ENCODE measurements at regions not wholly inside any gene's neighbourhood (a gene's known extent, or its start where the extent isn't known, plus 50 kb on each side); places are given as distances from the start of the nearest gene placed in this dataset.

DNA sequence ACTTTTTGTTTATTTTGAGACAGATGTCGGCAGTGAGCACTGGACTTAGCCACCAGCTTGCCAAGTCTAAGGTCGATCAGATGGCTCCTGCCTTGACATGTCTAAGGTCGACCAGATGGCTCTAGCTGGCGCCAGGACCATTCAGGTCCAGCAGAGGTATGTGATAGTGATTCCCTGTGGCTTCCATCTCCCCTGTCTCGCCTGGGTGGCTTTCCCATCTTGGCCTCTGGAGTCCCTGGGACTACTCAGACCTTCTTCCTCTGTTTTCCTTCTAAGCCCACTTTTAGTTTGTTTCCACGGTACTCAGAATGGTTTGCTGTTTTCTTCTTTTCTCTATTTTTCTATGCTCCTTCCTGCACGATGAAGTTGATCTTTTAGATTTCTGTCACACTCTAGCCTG, 1435.7 kb downstream of the UQCRFS1 start:
- no peak for DNase-seq

DNA sequence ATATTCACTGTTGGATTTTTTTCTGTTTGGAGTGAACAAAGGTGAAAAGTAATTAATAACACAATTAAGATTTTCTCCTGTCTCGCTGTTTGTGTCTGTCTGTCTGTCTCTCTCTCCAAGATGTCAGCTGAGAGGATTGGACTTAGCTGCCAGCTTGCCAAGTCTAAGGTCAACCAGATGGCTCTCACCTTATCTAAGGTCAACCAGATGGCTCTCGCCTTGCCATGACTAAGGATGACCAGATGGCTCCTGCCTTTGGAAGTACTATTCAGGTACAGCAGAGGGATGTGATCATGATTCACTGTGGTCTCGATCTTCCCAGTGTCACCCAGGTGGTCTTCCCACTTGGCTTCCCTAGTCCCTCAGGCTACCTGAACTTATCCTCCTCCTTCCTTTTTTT, 1436.4 kb downstream of the UQCRFS1 start:
- no peak for DNase-seq

DNA sequence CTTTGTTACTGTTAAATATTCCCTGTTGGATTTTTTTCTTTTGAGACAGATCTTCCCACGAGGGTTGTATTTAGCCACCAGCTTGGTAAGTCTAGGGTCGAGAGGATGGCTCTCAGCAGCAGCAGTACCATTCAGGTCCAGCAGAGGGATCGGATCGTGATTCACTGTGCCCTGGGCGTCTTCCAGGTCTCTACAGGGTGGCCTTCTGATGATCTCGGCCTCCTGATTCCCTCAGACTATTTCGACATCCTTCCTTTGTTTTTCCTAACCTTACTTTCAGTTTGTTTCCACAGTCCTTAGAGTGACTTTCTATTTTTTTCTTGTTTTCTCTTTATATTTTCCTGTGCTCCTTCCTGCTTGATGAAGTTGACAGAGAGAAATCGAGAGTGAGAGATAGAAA, 1436.9 kb downstream of the UQCRFS1 start:
- DNase-seq: peak in 1 of 2 donors; percentile 13

DNA sequence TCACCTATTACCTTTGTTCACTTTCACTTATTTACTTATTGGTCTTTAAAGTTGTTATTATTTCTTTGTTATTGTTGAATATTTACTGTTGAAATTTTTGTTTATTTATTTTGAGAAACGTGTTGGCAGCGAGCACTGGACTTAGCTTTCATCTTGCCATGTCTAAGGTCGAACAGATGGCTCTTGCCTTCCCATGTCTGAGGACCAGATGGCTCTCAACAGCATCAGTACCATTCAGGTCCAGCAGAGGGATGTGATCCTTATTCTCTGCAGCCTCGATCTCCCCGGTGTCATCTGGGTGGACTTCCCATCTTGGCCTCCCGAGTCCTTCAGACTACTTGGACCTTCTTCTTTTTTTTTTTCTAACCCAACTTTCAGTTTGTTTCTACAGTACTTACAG, 1437.6 kb downstream of the UQCRFS1 start:
- DNase-seq: no peak

DNA sequence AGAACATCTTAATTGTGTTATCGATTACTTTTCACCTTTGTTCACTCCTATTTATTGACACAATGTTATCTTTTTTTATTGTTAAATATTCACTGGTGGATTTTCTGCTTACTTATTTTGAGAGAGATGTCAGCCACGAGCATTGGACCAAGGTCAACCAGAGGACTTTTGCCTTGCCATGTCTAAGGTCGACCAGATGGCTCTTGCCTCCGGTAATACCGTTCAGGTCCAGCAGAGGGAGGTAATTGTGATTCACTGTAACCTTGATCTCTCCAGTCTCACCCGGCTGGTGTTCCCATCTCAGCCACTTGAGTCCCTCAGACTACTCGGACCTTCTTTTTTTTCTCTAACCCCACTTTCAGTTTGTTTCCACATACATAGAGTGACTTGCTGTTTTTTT, 1438.1 kb downstream of the UQCRFS1 start:
- no peak for DNase-seq

DNA sequence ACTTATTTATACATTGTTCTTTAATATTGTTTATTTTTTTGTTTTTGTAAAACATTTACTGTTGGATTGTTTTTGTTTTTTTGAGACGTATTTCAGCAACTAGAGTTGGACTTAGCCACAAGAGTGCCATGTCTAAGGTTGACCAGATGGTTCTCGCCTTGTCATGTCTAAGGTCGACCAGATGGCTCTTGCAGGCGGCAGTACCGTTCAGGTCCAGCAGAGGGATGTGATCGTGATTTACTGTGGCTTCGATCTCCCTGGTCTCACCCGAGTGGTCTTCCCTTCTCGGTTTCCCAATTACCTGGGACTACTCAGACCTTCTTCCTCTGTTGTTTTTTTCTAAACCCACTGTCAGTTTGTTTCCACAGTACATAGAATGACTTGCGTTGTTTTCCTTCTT, 1438.6 kb downstream of the UQCRFS1 start:
- no peak for DNase-seq

DNA sequence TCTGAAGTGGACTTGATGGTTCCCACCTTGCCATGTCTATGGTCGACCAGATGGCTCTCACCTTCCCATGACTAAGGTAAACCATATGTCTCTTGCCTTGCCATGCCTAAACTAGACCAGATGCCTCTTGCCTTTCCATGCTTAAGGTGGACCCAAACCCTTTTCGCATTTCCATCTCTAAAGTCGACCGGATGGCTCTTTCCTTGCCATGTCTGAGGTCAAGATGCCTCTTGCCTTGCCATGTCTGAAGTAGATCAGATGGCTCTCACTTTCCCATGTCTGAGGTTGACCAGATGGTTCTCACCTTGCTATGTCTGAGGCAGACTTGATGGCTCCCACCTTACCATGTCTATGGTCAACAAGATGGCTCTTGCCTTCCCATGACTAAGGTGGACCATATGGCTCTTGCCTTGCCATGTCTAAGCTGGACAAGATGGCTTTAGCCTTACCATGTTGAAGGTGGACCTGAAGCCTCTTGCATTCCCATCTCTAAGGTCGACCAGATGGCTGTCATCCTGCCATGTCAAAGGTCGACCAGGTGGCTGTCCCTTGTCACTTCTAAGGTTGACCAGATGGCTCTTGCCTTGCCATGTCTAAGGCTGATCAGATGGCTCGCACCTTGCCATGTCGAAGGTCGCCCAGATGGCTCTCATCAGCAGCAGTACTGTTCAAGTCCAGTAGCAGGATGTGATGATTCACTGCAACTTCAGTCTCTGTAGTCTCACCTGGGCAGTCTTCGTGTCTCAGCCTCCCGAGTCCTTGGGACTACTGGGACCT, 1439.4 kb downstream of the UQCRFS1 start:
- no peak for DNase-seq

DNA sequence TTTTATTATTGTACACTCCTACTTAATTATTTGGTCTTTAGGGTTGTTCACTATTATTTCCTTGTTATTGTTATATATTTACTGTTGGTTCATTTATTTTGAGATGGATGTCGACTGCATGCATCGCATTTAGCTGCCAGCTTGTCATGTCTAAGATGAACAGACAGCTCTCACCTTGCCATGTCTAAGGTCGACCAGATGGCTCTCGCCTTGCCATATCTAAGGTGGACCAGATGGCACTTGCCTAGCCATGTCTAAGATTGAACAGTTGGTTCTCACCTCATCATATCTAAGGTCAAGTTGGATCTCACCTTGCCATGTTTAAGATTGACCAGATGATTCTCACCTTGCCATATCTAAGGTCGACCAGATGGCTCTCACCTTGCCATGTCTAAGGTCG, 1440.9 kb downstream of the UQCRFS1 start:
- DNase-seq: no peak

DNA sequence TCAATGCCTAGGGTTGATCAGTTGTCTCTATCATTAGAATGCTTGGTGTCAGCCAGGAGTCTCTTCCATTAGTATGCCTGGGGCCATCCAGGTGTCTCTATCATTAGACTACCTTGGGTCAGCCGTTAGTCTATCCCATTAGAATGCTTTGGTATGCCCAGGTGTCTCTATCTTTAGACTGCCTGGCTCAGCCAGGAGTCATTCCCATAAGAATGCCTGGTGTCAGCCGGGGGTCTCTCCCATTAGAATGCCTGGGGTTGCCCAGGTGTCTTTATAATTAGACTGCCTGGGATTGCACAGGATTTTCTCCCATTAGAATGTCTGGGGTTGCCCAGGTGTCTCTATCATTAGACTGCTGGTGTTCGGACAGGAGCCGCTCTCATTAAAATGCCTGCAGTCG, 1442.9 kb downstream of the UQCRFS1 start:
- no peak for DNase-seq

DNA sequence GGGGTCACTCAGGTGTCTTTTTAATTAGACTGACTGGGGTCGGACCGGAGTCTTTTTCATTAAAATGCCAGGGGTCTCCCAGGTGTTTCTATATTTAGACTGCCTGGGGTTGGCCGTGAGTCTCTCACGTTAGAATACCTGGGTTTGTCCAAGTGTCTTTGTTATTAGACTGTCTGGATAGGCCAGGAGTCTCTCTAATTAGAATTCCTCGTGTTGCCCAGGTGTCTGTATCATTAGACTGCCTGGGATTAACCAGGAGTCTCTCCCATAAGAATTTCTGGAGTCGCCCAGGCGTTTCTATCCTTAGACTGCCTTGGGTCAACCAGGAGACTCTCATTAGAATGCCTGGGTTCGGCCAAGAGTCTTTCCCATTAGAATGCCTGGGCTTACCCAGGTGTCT, 1445.7 kb downstream of the UQCRFS1 start:
- DNase-seq: no peak

DNA sequence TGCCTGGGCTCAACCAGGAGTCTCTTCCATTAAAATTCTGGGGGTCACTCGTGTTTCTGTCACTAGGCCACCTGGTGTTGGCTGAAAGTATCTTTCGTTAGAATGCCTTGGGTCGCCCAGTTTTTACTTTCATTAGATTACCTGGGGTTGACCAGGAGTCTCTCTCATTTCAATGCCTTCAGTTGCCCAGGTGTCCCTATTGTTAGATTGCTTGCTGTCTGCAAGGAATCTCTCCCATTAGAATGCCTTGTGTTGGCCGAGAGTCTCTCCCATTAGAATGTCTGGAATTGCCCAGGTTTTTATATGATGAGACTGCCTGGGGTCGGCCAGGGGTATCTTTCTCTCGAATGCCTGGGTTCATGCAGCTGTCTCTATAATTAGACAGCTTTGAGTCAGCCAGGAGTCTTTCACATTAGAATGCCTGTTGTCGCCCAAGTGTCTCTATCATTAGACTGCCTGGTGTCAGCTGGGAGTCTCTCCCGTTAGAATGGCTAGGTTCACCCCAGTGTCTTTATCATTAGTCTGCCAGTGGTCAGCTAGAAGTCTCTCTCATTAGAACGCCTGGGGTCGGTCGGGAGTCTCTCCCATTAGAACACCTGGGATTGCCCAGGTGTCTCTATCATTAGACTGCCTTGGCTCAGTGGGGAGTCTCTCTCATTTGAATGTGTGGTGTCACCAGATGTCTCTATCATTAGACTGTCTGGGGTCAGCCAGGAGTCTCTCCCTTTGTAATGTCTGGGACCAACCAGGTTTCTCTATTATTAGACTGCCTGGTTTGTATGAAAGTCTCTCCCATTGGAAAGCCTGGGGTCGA, 1446.8 kb downstream of the UQCRFS1 start:
- DNase-seq: no peak

DNA sequence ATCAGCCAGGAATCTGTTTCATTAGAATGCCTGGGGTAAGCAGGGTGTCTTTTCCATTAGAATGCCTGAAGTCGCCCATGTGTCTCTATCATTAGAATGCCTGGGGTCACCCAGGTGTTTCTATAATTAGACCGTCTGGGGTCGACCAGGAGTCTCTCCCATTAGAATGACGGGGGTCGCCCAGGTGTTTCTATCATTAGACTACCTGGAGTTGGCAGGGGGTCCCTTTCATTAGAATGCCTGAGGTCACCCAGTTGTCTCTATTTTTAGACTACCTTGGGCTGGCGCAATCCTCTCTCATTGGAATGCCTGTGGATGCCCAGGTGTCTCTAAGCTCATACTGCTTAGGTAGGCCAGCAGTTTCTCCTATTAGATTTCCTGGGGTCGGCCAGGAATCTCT, 1447.6 kb downstream of the UQCRFS1 start:
- DNase-seq: no peak

DNA sequence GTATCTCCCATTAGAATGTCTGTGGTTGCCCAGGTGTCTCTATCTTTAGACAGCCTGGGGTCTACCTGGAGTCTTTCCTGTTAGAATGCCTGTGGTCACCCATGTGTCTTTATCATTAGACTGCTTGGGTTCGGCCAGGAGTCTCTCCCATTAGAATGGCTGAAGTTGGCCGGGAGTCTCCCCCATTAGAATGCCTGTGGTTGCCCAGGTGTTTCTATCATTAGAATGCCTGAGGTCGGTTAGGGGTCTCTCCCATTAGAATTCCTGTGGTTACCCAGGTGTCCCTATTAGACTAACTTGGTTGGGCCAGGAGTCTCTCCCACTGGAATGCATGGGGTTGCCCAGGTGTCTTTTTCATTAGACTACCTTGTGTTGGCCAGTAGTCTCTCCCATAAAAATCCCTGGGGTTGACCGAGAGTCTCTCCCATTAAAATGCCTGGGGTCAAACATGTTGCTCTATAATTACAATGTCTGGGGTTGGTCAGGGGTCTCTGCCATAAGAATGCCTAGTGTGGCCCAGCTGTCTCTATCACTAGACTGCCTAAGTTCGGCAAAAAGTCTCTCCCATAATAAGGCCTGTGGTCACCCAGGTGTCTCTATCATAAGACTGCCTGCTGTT, 1448.7 kb downstream of the UQCRFS1 start:
- DNase-seq: no peak

DNA sequence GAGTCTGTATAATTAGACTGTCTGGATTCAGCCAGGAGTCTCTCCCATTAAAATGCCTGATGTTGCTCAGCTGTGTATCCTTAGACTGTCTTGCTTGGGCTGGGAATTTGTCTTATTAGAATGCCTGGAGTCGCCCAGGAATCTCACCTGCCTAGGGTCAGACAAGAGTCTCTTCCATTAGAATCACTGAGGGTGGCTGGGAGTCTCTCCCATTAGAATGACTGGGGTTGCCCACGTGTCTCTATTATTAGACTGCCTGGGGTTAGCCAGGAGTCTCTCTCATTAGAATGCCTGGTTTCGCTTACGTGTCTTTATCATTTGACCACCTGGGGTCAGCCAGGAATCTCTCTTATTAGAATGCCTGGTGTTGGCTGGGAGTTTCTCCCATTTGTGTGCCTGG, 1450.0 kb downstream of the UQCRFS1 start:
- DNase-seq: no peak

DNA sequence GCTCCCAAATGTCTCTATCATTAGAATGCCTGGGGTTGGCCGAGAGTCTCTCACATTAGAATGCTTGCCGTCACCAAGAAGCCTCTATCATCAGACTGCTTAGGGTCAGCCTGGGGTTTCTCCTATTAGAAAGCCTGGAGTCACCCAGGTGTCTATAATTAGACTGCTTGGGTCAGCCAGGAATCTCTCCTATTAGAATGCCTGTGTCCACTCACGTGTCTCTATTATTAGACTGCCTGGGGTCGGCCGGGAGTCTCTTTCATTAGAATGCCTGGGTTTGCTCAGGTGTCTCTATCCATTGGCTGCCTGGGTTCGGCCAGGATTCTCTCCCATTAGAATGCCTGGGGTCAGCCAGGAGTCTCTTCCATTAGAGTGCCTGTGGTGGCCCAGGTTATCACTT, 1453.1 kb downstream of the UQCRFS1 start:
- no peak for DNase-seq

DNA sequence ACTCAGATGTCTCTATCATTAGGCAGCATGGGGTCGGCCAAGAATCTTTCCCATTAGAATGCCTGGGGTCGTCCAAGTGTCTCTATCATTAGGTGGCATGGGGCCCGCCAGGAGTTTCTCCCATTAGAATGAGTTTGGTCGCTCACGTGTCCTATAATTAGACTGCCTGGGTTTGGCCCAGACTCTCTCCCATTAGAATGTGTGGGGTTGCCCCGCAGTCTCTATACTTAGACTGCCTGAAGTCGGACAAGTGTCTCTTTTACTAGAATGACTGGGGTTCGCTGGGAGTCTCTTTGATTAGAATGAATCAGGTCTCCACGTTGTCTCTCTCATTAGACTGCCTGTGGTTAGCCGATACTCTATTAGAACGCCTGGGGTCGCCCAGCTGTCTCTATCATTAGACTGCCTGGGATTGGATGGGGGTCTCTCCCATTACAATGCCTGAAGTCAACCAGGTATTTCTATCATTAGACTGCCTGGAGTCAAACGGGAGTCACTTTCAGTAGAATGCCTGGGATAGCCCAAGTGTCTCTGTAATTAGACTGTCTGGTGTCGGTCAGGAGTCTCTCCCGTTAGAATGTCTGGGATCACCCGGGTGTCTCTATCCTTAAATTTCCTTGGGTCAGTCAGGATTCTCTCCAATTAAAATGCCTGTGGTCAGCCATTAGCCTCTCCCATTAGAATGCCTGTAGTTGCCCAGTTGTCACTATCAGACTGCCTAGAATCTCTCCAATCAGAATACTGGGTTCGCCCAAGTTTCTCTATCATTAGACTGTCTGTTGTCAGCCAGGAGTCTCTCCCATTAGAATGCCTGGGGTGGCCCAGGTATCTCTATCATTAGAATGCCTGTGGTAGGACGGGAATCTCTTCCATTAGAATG, 1454.1 kb downstream of the UQCRFS1 start:
- no peak for DNase-seq

DNA sequence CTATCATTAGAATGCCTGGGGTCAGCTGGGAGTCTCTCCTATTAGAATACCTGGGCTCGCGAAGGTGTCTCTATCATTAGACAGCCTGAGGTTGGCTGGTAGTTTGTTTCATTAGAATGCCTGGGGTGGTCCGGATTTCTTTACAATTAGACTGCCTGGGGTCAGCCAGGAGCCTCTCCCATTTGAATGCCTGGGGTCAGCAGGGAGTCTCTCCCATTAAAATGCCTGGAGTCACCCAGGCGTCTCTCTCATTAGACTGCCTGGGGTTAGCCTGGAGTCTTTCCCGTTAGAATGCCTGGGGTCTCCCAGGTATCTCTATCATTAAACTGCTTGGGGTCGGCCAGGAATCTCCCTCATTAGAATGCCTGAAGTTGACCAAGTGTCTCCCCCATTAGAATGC, 1458.3 kb downstream of the UQCRFS1 start:
- no peak for DNase-seq

DNA sequence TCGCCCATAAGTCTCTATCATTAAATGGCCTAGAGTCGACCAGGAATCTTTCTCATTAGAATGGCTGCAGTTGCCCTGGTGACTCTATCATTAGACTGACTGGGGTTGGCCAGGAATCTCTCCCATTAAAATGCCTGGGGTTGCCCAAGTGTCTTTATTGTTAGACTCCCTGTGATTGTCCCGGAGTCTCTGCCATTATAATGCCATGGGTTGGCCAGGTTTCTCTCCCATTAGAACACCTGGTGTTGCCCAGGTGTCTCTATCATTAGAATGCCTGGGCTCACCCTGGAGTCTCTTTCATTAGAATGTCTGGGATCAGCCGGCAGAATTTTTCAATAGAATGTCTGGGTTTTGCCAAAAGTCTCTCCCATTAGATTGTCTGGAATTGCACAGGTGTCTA, 1459.3 kb downstream of the UQCRFS1 start:
- DNase-seq: no peak

DNA sequence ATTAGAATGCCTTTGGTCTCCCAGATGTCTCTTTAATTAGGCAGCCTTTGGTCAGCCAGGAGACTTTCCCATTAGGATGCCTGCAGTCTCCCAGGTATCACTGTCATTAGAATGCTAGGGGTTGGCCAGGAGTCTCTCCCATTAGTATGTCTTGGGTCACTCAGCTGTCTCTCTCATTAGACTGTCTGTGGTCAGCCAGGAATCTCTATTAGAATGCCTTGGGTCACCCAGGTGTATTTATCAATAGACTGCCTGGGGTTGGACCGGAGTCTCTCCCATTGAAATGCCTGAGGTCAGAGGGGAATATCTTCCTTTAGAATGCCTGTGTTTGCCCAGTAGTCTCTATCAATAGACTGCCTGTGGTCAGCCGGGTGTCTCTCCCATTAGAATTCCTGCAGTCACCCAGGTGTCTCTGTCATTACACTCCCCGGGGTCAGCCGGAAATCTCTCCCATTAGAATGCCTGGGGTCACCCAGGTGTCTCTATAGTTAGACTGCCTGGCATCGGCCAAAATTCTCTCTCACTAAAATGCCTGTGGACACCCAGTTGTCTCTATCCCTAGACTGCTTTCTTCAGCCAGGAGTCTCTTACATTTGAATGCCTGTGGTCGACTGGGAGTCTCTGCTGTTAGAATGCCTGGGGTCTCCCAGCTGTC, 1460.3 kb downstream of the UQCRFS1 start:
- no peak for DNase-seq

DNA sequence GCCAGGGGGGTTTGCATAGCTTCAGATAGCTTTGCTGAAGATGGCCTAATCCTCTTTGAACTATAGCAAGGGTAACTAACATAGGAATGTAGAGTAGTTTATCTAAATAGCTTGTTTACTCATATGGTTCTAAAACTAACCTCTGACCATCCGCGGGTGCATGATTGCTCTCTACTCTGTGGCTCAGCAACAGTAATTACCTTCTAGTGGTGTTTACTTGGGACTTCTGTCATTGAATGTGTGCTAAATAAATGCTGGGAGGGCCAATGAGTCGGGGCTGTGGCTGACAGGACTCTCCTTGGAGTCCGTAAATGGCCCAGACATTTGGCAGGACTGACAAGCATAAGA, 1461.9 kb downstream of the UQCRFS1 start:
- DNase-seq: no peak

DNA sequence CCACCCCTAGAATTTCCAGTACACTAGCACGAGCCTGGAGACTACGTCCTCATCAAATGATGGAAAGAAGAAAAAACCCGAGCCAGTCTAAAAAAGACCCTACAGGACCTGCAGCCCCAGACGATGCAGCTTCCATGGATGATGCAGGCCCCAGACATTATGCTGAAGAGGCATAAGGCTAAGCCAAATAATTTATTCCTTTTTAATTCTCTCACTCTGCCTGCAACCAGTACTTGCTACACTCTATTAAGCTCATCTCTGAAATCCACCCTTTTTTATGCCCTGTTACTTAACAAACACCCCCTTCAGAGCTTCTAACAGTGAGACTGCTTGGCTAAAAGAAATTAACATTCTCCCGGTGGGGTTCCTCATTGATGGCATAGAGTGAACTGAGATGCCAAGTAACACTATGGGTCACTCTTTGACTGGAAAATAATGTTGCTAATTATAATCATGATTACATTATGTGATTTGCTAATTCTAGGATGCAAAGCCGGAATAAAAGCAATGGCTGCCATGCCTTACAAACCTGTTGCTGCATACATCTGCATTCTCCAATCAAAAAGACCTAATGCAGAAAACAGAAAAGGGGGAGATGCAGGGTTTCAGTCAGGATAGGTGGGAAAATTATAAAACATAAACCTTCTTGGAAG, 1462.4 kb downstream of the UQCRFS1 start:
- no peak for DNase-seq

DNA sequence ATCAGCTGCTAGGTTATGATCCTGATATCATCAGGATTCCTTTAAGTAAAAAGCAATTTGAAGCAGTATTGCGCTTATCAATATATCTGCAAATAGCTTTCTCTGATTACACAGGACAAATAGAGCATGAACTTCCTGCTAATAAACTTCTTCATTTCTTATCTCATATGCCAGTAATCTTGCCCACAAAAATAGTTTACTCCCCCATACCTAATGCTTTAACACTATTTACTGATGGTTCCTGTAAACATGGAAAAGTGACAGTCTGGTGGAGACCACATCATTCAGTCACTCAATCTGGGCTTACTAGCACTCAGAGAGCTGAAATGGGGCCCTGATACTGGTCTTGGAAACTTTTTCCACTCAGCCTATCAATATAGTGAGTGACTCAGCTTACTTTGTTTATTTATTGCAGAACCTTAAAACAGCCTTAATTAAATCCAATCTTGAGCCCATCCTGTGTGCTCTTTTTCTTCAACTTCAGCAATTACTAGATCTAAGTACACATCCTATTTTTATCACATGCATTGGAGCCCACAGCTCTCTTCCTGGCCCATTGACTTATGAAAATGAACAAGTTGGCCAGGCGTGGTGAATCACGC, 1464.3 kb downstream of the UQCRFS1 start:
- no peak for DNase-seq
